ENCODE measurements at regions not wholly inside any gene's neighbourhood (a gene's known extent, or its start where the extent isn't known, plus 50 kb on each side); places are given as distances from the start of the nearest gene placed in this dataset.

- Histone ChIP-seq H2AK5ac (ENCODE audit: low read depth, low read length) (no peak overlapping the region), H3K18ac (ENCODE audit: extremely low read depth, low read length) (no peak overlapping the region), H3K56ac (replicated peaks; ENCODE audit: insufficient read length, low read depth, low read length) (no peak overlapping the region), H3K36me3 (ENCODE audit: control insufficient read depth in 2 of 4, insufficient read depth in 4 of 4, low read length in 3 of 4) (no peaks in the 10 kb centered on the region), H3K79me1 (ENCODE audit: low read depth, low read length) (no peaks in the 10 kb centered on the region), H2AFZ (ENCODE audit: low read length) (no peak overlapping the region), H2BK15ac (ENCODE audit: low read length) (no peak overlapping the region), H3K9me3 (ENCODE audit: insufficient read depth in 2 of 2, low read depth in 1 of 2, low read length in 1 of 2) (no peaks in the 10 kb centered on the region), H3K4ac (replicated peaks; ENCODE audit: insufficient read length, low read depth, low read length) (no peak overlapping the region), H2BK12ac (ENCODE audit: low read depth, low read length) (no peak overlapping the region), H3K23ac (ENCODE audit: insufficient read length) (no peak overlapping the region), H3K4me3 (ENCODE audit: extremely low read depth in 1 of 4, insufficient read depth in 2 of 4, low read depth in 3 of 4, low read length in 4 of 4) (no peak overlapping the region), H3K27ac (ENCODE audit: low read depth, low read length) (no peak overlapping the region), H3K9ac (replicated peaks in 1 of 4; ENCODE audit: extremely low read depth in 1 of 4, low read depth in 3 of 4, low read length in 3 of 4) (no peak overlapping the region), H4K20me1 (replicated peaks in 1 of 2; ENCODE audit: control insufficient read depth in 1 of 2, insufficient read depth in 2 of 2, low read length in 2 of 2) (no peaks in the 10 kb centered on the region), H3K4me2 (ENCODE audit: insufficient read depth in 1 of 2, low read depth in 2 of 2, low read length in 2 of 2) (no peak overlapping the region), H3K79me2 (ENCODE audit: control insufficient read depth in 1 of 2, insufficient read depth in 2 of 2, low read length in 2 of 2) (no peaks in the 10 kb centered on the region), H4K5ac (ENCODE audit: insufficient read length, low read depth, low read length) (no peak overlapping the region), H2BK20ac (ENCODE audit: low read length) (no peak overlapping the region), H4K8ac (ENCODE audit: extremely low read depth, insufficient read depth, low read length) (no peak overlapping the region), H3K14ac (ENCODE audit: insufficient read length) (no peak overlapping the region), H2BK5ac (ENCODE audit: low read depth, low read length) (no peak overlapping the region), H3K27me3 (replicated peaks in 1 of 4; ENCODE audit: control insufficient read depth in 3 of 4, extremely low read depth in 1 of 4, insufficient read depth in 3 of 4, low read length in 3 of 4) (peaks cover 0 to 1% (median 0%) of the 10 kb centered on the region in 4 experiments; a peak in 1 of 7 replicates), H3K23me2 (ENCODE audit: low read depth, low read length) (no peaks in the 10 kb centered on the region), H2BK120ac (replicated peaks; ENCODE audit: low read depth, low read length) (no peak overlapping the region), H3K4me1 (replicated peaks in 1 of 4; ENCODE audit: control insufficient read depth in 3 of 4, insufficient read depth in 4 of 4, low read length in 3 of 4) (no peaks in the 10 kb centered on the region), H4K91ac (replicated peaks; ENCODE audit: insufficient read length, low read length) (no peak overlapping the region)
- WGBS, 2 experiments (ENCODE audit: extremely low coverage in 1 of 2, insufficient coverage in 1 of 2, insufficient read length in 1 of 2, insufficient replicate concordance in 2 of 2, low coverage in 1 of 2, low lambda C conversion rate in 2 of 2, missing lambda C conversion rate in 1 of 2), result 91% methylated on average over 2 of the region's 2 CpGs; no CpG with 5 or more reads in 1 of the 2 experiments
- ChIA-PET POLR2A (ENCODE audit: partially characterized antibody) (no interaction called here), CTCF (ENCODE audit: partially characterized antibody) (interaction anchor here (1.2 kb wide), 1 partner anchor 9 kb away, joined by 3 read pairs; no protein-coding TSS in a partner anchor)
- DNase-seq (ENCODE audit: low read depth in 1 of 2, low spot score in 2 of 2), result no peak
- TF ChIP-seq PHF8 (conservative IDR thresholded peaks at IDR 0.05; ENCODE audit: low read depth, low read length), result no peak
- TF ChIP-seq YY1 (IDR thresholded peaks at IDR 0.05; ENCODE audit: low read depth, low read length), result no peak
- no peak for TF ChIP-seq POU5F1 (IDR thresholded peaks at IDR 0.05; ENCODE audit: low read depth, low read length)
- TF ChIP-seq HDAC6 (IDR thresholded peaks at IDR 0.05; ENCODE audit: low read depth, low read length), result no peak
- TF ChIP-seq TBP (IDR thresholded peaks at IDR 0.05; ENCODE audit: low read depth, low read length), result no peak
- TF ChIP-seq EP300 (IDR thresholded peaks at IDR 0.05; ENCODE audit: borderline replicate concordance in 1 of 2, low read depth in 2 of 2, low read length in 2 of 2), result no peak
- no peak for TF ChIP-seq RAD21 (IDR thresholded peaks at IDR 0.05 in 1 of 2, conservative IDR thresholded peaks at IDR 0.05 in 1 of 2; ENCODE audit: low read depth in 2 of 2, low read length in 2 of 2)
- TF ChIP-seq KDM1A (IDR thresholded peaks at IDR 0.05; ENCODE audit: borderline replicate concordance, low read length), result no peak
- no peak for FAIRE-seq
Measured at GRCh38 chr6:92114797-92115196, 1304.6 kb downstream of the EPHA7 start.

Measured in H1 (cell line).